Ovary (tissue), 7 donors: ENCODE measurements at regions not wholly inside any gene's neighbourhood (a gene's known extent, or its start where the extent isn't known, plus 50 kb on each side); places are given as distances from the start of the nearest gene placed in this dataset.

Experiments
- DNase-seq, 5 donors: peaks; one replicate each; pipeline ENCODE4 v3.0.0-alpha.2; 2019 to 2020
- H3K27ac ChIP-seq, 2 donors: fragments of 200-600 bp; one replicate each; pipeline versions ENCODE4 v1.5.1 to v1.8.0; 2019 to 2022
- H3K27me3 ChIP-seq: fragments of 200-600 bp; one replicate; pipeline ENCODE4 v1.8.0; 2022
- H3K36me3 ChIP-seq: fragments of 200-600 bp; sonication (generic); one replicate; pipeline ENCODE4 v1.5.1; 2019
- H3K4me1 ChIP-seq: one replicate; pipeline ENCODE4 v1.8.1; 2013; ENCODE audit warnings: mild to moderate bottlenecking, moderate library complexity; ENCODE audit not compliant: insufficient read depth
- H3K4me3 ChIP-seq: fragments of 200-600 bp; sonication (generic); one replicate; pipeline ENCODE4 v1.5.1; 2017
- H3K9me3 ChIP-seq, 2 donors: fragments of 200-600 bp in 1 of 2; sonication (generic) in 1 of 2; one replicate each; pipeline versions ENCODE4 v1.5.1 to v1.8.1; 2013 to 2019; ENCODE audit warnings: mild to moderate bottlenecking in 1 of 2, moderate library complexity in 1 of 2
- EP300 ChIP-seq: sonication (generic); formaldehyde crosslinking; IDR thresholded peaks from one replicate; pipeline ENCODE4 v1.6.1; 2017; ENCODE audit warnings: antibody characterized with exemption
- POLR2A ChIP-seq: fragments of 450-650 bp; IDR thresholded peaks from one replicate; pipeline ENCODE4 v1.6.1; 2017; ENCODE audit warnings: antibody characterized with exemption, mild to moderate bottlenecking, moderate library complexity
- WGBS, 3 donors: extraction: QIAGEN DNeasy Blood & Tissue Kit in 1 of 3; methylation state at CpG; one replicate each; pipeline versions ENCODE4 v1.1.5 to v1.1.7; 2013 to 2017; 5-methylcytosine and 5-hydroxymethylcytosine counted together
- intact Hi-C, 4 donors: fragments of 100-400 bp; cut with DNase I; formaldehyde crosslinking; loops; one replicate each; pipeline versions ENCODE4 v1.11.0 to v1.15.1; 2022 to 2023
- TF ChIP-seq, protein P1 (sequence below), 3 donors: fragments of 450-650 bp in 2 of 3; fragments of 200-600 bp in 1 of 3; IDR thresholded peaks; one replicate each; pipeline versions ENCODE4 v1.5.1 to v1.8.0; 2016 to 2022; ENCODE audit warnings: antibody characterized with exemption in 3 of 3, mild to moderate bottlenecking in 1 of 3
- donor health status: DM: no; HTN: no; CAD: no; lungs with moderate emphysema.
- donor health status: DM: no; HTN: no; CAD: no.
- donor health status: Bipolar disorder and iron deficiency.
- donor health status: DM: no; HTN: no; CAD: no.
- donor health status: DM: yes; HTN: yes; CAD: no.

DNA sequence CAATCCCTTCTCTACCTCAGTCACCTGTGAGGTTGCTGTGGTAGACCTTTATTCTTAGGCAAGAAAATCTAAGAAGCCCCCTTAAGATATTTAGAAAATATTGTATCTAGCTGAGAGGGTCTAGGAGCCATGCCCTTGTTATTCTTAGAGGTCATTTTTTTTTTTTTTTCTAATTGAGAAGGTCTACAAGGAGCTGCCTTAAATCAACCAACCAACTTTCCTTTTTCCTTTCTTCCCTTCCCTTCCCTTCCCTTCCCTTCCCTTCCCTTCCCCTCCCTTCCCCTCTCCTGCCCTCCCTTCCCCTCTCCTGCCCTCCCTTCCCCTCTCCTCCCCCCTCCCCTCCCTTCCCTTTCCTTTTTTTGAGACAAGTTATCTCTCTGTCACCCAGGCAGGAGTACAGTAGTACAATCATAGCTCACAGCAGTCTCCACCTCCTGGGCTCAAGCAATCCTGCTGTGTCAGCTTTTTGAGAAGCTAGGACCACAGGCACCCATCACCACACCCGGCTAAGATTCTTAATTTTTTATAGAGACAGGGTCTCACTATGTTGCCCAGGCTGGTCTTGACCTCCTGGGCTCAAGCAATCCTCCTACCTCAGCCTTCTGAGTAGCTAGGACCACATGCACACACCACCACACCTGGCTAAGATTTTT lies 668.4 kb upstream of the FBXO33 start:
- 74 to 77% (median 77%) methylated on average over 1 of the region's 1 CpG for WGBS, 3 donors
- no peaks in the 10 kb centered on the region for H3K27me3 ChIP-seq
- H3K9me3 ChIP-seq, result no peaks in the 10 kb centered on the region
- intact Hi-C loops, result no loop called here
- no peak for DNase-seq
- no peaks in the 10 kb centered on the region for H3K36me3 ChIP-seq
- TF ChIP-seq, protein P1, sequence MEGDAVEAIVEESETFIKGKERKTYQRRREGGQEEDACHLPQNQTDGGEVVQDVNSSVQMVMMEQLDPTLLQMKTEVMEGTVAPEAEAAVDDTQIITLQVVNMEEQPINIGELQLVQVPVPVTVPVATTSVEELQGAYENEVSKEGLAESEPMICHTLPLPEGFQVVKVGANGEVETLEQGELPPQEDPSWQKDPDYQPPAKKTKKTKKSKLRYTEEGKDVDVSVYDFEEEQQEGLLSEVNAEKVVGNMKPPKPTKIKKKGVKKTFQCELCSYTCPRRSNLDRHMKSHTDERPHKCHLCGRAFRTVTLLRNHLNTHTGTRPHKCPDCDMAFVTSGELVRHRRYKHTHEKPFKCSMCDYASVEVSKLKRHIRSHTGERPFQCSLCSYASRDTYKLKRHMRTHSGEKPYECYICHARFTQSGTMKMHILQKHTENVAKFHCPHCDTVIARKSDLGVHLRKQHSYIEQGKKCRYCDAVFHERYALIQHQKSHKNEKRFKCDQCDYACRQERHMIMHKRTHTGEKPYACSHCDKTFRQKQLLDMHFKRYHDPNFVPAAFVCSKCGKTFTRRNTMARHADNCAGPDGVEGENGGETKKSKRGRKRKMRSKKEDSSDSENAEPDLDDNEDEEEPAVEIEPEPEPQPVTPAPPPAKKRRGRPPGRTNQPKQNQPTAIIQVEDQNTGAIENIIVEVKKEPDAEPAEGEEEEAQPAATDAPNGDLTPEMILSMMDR (IDR thresholded peaks at IDR 0.05), result no peak
- TF ChIP-seq POLR2A, result no peak
- no peak for TF ChIP-seq EP300
- no peak overlapping the region for H3K27ac ChIP-seq
- H3K4me1 ChIP-seq, result no peaks in the 10 kb centered on the region
- no peak overlapping the region for H3K4me3 ChIP-seq

DNA sequence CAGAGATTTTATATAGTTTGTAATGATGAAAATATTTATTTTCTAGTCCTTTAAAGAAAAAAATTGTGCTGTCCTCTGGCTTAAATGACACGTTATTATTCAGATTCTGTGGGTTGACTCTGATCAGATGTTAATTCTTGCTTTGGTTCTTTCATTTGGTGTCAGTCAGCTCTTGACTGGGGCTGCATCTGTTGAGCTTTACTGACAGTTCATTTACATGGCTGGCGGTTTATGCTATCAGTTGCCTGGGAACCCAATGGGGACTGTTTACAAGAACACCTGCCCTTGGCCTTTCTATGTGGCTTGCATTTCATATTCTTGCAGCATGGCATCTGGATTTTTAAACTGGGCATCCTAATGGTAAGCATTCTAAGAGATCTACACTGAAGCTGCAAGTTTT lies 667.1 kb upstream of the FBXO33 start:
- H3K4me3 ChIP-seq, result no peak overlapping the region
- WGBS, 3 donors, result 58 to 76% (median 71%) methylated on average over 2 of the region's 2 CpGs
- TF ChIP-seq, protein P1 (IDR thresholded peaks at IDR 0.05), result no peak
- TF ChIP-seq EP300, result no peak
- no peak for TF ChIP-seq POLR2A
- no peaks in the 10 kb centered on the region for H3K9me3 ChIP-seq
- intact Hi-C loops, result no loop called here
- no peaks in the 10 kb centered on the region for H3K4me1 ChIP-seq
- no peaks in the 10 kb centered on the region for H3K36me3 ChIP-seq
- DNase-seq, result no peak
- H3K27me3 ChIP-seq, result no peaks in the 10 kb centered on the region
- H3K27ac ChIP-seq, result no peak overlapping the region

DNA sequence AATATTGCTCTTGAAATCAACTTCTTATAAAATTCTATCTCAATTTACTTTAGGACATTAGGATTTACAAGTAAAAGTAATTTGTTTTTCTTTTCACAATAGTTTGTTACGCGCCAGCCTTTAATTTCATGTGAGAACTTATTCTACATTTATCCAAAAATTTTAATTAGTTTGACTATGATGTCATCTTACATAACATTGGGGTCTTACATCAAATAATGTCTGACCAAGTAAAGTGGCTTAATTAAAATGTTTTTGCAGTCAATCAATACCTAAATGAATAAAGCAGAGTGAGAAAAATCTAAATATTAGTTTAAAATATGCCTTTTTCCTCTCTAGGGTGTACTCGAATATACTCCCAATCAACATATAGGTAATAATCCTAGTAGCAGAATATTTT lies 666.2 kb upstream of the FBXO33 start:
- 93 to 96% (median 94%) methylated on average over 3 of the region's 3 CpGs for WGBS, 3 donors
- Histone ChIP-seq H3K27ac (no peak overlapping the region), H3K4me1 (no peaks in the 10 kb centered on the region), H3K9me3 (no peaks in the 10 kb centered on the region), H3K36me3 (no peaks in the 10 kb centered on the region), H3K4me3 (no peak overlapping the region), H3K27me3 (no peaks in the 10 kb centered on the region)
- TF ChIP-seq POLR2A (no peak), EP300 (no peak)
- TF ChIP-seq, protein P1 (IDR thresholded peaks at IDR 0.05), result no peak
- no peak for DNase-seq
- intact Hi-C loops, result no loop called here

DNA sequence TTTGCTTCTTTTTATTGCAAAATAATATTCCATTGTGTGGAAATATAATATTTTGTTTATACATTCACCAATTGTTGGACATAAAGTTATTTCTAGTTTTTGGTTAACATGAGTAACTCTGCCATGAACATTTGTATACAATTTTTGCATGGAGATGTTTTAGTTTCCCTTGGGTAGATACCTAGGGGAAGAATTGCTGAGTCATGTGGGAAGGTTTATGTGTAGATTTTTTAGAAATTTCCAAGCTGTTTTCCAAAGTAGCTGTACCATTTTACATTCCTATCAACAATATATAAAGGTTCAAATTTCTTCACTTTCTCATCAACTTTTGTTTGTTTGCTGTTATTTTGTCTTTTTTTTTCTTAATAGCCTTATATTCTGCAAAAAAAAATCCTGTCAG lies 664.7 kb upstream of the FBXO33 start:
- Histone ChIP-seq H3K4me3 (no peak overlapping the region), H3K36me3 (no peaks in the 10 kb centered on the region), H3K27me3 (no peaks in the 10 kb centered on the region), H3K27ac (no peak overlapping the region), H3K4me1 (no peaks in the 10 kb centered on the region), H3K9me3 (no peaks in the 10 kb centered on the region)
- no peak for TF ChIP-seq EP300
- TF ChIP-seq POLR2A, result no peak
- TF ChIP-seq, protein P1 (IDR thresholded peaks at IDR 0.05), result no peak
- intact Hi-C loops, result no loop called here
- DNase-seq, result no peak
